GM12892 (cell line): ENCODE measurements at regions not wholly inside any gene's neighbourhood (a gene's known extent, or its start where the extent isn't known, plus 50 kb on each side); places are given as distances from the start of the nearest gene placed in this dataset.

Experiments
- POLR2A ChIP-seq: IDR thresholded peaks from 2 replicates; pipeline ENCODE4 v1.6.1; 2011; ENCODE audit warnings: low read depth, low read length, control low read depth
- POLR2AphosphoS5 ChIP-seq: IDR thresholded peaks from 2 replicates; pipeline ENCODE4 v1.6.1; 2011; ENCODE audit warnings: low read depth, low read length, control low read depth
- TAF1 ChIP-seq: IDR thresholded peaks from 2 replicates; pipeline ENCODE4 v1.6.1; 2011; ENCODE audit warnings: low read depth, mild to moderate bottlenecking, control low read depth, low read length, borderline replicate concordance

GRCh38 chr18:40075616-40076015 lies 1879.4 kb upstream of the PIK3C3 start:
- no peak for TF ChIP-seq POLR2AphosphoS5
- no peak for TF ChIP-seq POLR2A
- TF ChIP-seq TAF1: no peak
